ENCODE measurements at regions not wholly inside any gene's neighbourhood (a gene's known extent, or its start where the extent isn't known, plus 50 kb on each side); places are given as distances from the start of the nearest gene placed in this dataset.

GRCh38 chr13:62960723-62961122 lies 1545.1 kb upstream of the PCDH20 start:
- Histone ChIP-seq H4K20me1 (replicated peaks; ENCODE audit: control insufficient read depth, extremely low read depth, insufficient read depth, low read length) (no peaks in the 10 kb centered on the region), H3K36me3 (ENCODE audit: control insufficient read depth in 2 of 2, extremely low read depth in 1 of 2, insufficient read depth in 2 of 2, low read length in 2 of 2) (no peaks in the 10 kb centered on the region), H3K4me2 (ENCODE audit: insufficient read depth, low read length) (no peak overlapping the region), H3K9me3 (replicated peaks; ENCODE audit: control insufficient read depth, insufficient read depth, low read length) (no peaks in the 10 kb centered on the region), H3K79me2 (ENCODE audit: control insufficient read depth, insufficient read depth, low read length) (no peaks in the 10 kb centered on the region), H2AFZ (ENCODE audit: low read depth, low read length) (no peak overlapping the region), H3K27ac (ENCODE audit: insufficient read depth, low read depth, low read length) (no peak overlapping the region), H3K9ac (replicated peaks; ENCODE audit: extremely low read depth, insufficient read depth, low read length) (no peak overlapping the region), H3K4me3 (replicated peaks in 1 of 3; ENCODE audit: insufficient read depth in 1 of 3, low read depth in 1 of 3, low read length in 3 of 3) (no peak overlapping the region), H3K9me1 (replicated peaks; ENCODE audit: control insufficient read depth, extremely low read depth, insufficient read depth, low read length) (no peaks in the 10 kb centered on the region), H3K27me3 (ENCODE audit: control insufficient read depth in 2 of 2, insufficient read depth in 2 of 2, low read length in 2 of 2) (no peaks in the 10 kb centered on the region), H3K4me1 (ENCODE audit: control insufficient read depth, extremely low read depth, insufficient read depth, low read length) (no peaks in the 10 kb centered on the region)
- intact Hi-C loops (cut with micrococcal nuclease): no loop called here
- CTCF ChIA-PET: no interaction called here
- POLR2A ChIA-PET: no interaction called here
- TF ChIP-seq CTCF (IDR thresholded peaks at IDR 0.05; ENCODE audit: extremely low read depth in 1 of 2, insufficient read depth in 1 of 2, low read depth in 1 of 2, low read length in 2 of 2): no peak
- TF ChIP-seq POLR2AphosphoS5 (IDR thresholded peaks at IDR 0.05; ENCODE audit: insufficient read depth, low read depth, low read length): no peak
- no peak for TF ChIP-seq MYC (IDR thresholded peaks at IDR 0.05; ENCODE audit: low read depth, low read length)
- TF ChIP-seq EZH2 (IDR thresholded peaks at IDR 0.05; ENCODE audit: borderline replicate concordance, low read depth, low read length, severe bottlenecking): no peak
- TF ChIP-seq GATA2 (IDR thresholded peaks at IDR 0.05; ENCODE audit: insufficient read depth, insufficient read length, low read depth, low read length): no peak
- no peak for TF ChIP-seq JUN (IDR thresholded peaks at IDR 0.05; ENCODE audit: borderline replicate concordance, insufficient read depth, insufficient read length, low read depth)
- no peak for TF ChIP-seq MAX (IDR thresholded peaks at IDR 0.05; ENCODE audit: insufficient read depth, insufficient read length)
- TF ChIP-seq FOS (IDR thresholded peaks at IDR 0.05; ENCODE audit: borderline replicate concordance, insufficient read depth, low read length): no peak
- no peak for TF ChIP-seq POLR2A (IDR thresholded peaks at IDR 0.05; ENCODE audit: low read depth, low read length)
- no TSS peak for BruUV-seq (replicated peaks)
- dilution Hi-C loops (cut with MboI; ENCODE audit: extremely low pct_ligation_motif_present, low sequenced_read_pairs): no loop called here
- FAIRE-seq (no peak), DNase-seq (ENCODE audit: low read depth, low spot score) (no peak)

Measured in endothelial cell of umbilical vein (primary cell).